ENCODE measurements at regions not wholly inside any gene's neighbourhood (a gene's known extent, or its start where the extent isn't known, plus 50 kb on each side); places are given as distances from the start of the nearest gene placed in this dataset. TPM values are rescaled to one million over a fixed set of nuclear protein-coding genes. Genes with fewer than 3 reads are reported as not detected.
A peak's percentile ranks its signal among the peaks of the same experiment; 100 is the strongest.
"Not testable (repeated sequence)": the region's sequence is repeated elsewhere in the genome, so short reads cannot be mapped to it uniquely, and the experiment has no call there.

GRCh38 chr2:225761396-225761795 lies 361.9 kb downstream of the NYAP2 start:
- FAIRE-seq (no peak), DNase-seq (ENCODE audit: low spot score in 2 of 2) (no peak)

- DNase-seq (ENCODE audit: low spot score in 2 of 2), result no peak
These were observed 357.7 kb downstream of the NYAP2 start for GRCh38 chr2:225757248-225757647.

DNA sequence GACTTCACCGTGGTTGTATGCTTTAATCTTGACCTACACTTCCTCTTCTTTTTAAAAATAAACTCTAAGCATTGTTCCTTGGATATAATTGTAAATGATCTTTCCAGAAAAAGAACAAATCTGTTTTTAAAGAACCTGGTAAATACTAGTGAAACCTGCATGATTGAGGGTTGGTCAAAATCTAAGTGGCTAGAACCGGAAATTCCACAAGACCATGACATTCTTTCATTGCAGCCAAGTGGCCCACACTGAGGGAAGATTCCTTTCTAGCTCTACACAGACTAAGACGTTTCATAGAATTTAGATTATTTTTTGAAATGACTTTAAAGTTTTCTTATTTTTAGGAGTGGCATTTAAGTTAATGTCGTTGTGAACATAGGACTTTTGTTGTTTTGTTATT lies 356.7 kb downstream of the NYAP2 start:
- FAIRE-seq (no peak), DNase-seq (ENCODE audit: low spot score in 2 of 2) (no peak)

More at GRCh38 chr2:225757248-225757647, 357.7 kb downstream of the NYAP2 start:
- no peak for FAIRE-seq

- no peak for FAIRE-seq
- DNase-seq (ENCODE audit: low spot score in 2 of 2), result no peak
These were observed 349.1 kb downstream of the NYAP2 start for GRCh38 chr2:225748609-225749008.

- DNase-seq (ENCODE audit: low spot score in 2 of 2); FAIRE-seq: not testable (repeated sequence)
These were observed 344.5 kb downstream of the NYAP2 start for GRCh38 chr2:225743996-225744395.

DNA sequence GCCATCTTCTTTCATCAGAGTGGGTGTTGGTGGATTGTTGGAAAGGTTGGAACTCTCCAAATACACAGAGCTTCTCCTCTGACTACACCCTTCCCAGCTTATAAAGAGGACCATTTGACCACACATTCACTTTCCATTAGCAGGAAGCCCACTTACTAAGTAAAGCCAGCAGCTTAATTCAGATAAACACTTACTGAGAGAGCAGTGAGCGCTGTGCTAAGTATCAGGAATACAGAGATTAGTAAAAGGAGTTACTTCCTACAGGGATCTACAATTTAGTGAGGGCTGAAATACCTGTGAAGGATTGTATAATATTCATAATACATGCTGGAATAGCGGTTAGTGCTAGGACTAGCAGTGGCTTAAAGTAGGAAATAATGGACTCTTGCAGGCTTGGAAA lies 343.0 kb downstream of the NYAP2 start:
- FAIRE-seq, result no peak
- no peak for DNase-seq (ENCODE audit: low spot score in 2 of 2)

GRCh38 chr2:225740086-225740485 lies 340.6 kb downstream of the NYAP2 start:
- FAIRE-seq (no peak), DNase-seq (ENCODE audit: low spot score in 2 of 2) (no peak)

DNA sequence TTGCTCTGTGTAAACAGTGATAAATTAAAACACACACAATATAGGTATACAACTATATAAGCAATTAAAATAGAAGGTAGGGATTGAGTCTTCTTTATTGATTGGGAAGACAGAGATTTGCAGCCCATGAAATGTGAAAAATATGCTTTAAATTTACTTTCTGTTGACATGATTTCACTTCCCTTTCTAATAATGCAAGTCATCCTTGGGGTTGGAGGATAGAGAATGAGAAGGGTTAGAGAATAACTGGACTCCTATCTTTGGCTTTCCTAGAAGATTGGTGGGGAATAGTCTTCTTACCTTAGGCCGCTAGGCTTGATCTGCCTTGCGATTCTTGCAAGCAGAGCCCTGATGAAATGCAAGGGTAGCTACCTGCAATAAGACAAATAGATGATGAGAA lies 339.8 kb downstream of the NYAP2 start:
- FAIRE-seq, result no peak

GRCh38 chr2:225738735-225739134 lies 339.2 kb downstream of the NYAP2 start:
- FAIRE-seq (no peak), DNase-seq (ENCODE audit: low spot score in 2 of 2) (no peak)

More for the DNA sequence above, 339.8 kb downstream of the NYAP2 start:
- DNase-seq (ENCODE audit: low spot score in 2 of 2), result no peak

GRCh38 chr2:225737556-225737955 lies 338.0 kb downstream of the NYAP2 start:
- DNase-seq (ENCODE audit: low spot score in 2 of 2) (no peak), FAIRE-seq (no peak)

DNA sequence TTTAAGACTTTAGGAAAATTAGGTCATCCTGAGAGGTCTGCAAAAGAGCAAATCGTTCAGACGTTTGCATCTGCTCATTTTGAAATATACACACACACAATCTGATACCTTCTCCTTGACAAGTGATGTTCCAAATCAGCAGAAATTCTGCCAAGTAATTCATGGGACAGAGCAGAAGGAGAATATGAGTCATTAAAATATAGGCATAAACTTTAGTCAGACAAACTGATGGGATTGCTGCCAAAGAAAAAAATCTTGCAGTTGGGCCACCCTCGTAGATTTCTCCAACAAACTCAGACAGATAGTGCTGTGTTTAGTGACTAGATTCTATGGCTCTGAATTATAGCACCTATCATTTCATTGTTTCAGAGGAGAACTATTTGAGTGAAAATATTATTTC lies 336.3 kb downstream of the NYAP2 start:
- FAIRE-seq (no peak), DNase-seq (ENCODE audit: low spot score in 2 of 2) (peak in 1 of 2 donors; percentile 16)

DNA sequence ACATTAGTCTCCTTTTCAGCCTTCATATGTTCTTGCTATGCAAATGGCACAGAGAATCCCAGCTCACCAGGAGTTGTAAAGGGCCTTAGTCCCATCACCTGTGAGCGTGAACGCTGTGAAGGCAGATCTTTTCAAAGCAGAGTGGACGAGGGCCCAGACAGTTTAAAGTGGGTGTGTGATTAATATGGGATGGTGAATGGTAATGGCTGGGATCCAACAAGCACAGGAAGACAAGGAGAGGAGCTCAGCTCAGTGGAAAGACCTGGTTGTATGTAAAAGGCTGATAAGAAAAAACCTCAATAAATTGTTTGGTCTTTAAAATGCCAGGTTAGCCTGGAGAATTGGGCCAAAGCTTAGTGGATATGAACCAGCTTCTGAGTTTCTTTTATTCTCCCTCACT lies 326.2 kb downstream of the NYAP2 start:
- FAIRE-seq, result no peak
- no peak for DNase-seq (ENCODE audit: low spot score in 2 of 2)

Small RNA genes in the stretch of these regions (small RNA-seq; reads per million reads assigned to genes)
- gene AC068138.1 (not detected), gene MIR5702 (not detected)
